ENCODE measurements at regions not wholly inside any gene's neighbourhood (a gene's known extent, or its start where the extent isn't known, plus 50 kb on each side); places are given as distances from the start of the nearest gene placed in this dataset.

DNA sequence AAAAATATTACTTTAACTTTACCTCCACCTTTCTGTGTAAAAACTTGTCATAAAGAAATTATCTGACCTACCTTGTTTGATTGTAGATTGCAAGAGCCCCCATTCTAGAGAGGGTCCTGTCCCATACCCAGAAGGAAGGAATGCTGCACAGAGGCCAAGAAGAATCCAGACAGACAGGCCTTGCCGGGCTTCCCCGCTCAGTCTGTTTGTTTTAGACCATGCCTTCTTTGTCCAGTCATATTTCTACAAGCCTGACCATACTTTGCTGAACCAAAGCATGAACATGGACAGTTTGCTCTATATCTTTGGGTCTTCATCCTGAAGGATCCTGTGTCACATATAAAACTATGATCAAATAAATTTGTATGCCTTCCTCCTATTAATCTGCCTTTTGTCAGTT is 95.8 kb upstream of the MYCBP2 start:
- no peak for DNase-seq

DNA sequence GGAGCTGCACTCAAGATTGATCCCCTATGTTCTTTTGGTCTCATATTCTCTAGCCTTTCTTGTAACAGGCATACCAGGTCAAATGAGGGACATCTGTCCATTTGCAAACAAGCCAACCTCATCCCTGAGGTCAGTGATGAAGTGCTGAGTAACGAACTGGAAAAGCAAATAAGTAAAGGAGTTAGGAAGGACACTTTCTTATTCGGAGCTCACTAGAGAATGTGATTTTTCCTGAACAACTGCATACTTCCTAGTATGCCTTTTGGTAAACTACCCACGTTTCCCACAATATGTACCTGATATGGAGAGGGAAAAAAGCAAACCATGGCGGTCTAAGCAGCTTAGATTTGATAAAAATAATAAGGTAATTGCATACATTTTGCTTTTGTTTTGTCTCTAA is 91.0 kb upstream of the MYCBP2 start:
- DNase-seq = no peak

- no peak for DNase-seq
Observed at GRCh38 chr13:77416666-77417212, 89.8 kb upstream of the MYCBP2 start.

GRCh38 chr13:77415253-77416071 is 88.6 kb upstream of the MYCBP2 start:
- no peak for DNase-seq

GRCh38 chr13:77412860-77413259 is 86.0 kb upstream of the MYCBP2 start:
- no peak for DNase-seq

GRCh38 chr13:77412116-77412635 is 85.3 kb upstream of the MYCBP2 start:
- no peak for DNase-seq

DNA sequence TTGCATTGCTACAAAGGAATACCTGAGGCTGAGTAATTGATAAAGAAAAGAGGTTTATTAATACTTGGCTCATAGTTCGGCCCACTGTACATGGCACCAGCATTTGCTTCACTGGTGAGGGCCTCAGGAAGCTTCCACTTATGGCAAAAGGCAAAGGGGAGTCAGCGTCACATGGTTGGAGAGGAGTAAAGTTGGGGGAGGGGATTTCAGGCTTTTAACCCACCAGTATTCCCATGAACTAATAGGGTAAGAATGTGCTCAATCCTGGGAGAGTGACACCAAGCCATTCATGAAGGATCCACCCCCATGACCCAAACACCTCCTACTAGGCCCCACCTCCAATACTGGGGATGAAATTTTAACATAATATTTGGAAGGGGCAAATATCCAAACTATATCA is 82.5 kb upstream of the MYCBP2 start:
- no peak for DNase-seq

DNA sequence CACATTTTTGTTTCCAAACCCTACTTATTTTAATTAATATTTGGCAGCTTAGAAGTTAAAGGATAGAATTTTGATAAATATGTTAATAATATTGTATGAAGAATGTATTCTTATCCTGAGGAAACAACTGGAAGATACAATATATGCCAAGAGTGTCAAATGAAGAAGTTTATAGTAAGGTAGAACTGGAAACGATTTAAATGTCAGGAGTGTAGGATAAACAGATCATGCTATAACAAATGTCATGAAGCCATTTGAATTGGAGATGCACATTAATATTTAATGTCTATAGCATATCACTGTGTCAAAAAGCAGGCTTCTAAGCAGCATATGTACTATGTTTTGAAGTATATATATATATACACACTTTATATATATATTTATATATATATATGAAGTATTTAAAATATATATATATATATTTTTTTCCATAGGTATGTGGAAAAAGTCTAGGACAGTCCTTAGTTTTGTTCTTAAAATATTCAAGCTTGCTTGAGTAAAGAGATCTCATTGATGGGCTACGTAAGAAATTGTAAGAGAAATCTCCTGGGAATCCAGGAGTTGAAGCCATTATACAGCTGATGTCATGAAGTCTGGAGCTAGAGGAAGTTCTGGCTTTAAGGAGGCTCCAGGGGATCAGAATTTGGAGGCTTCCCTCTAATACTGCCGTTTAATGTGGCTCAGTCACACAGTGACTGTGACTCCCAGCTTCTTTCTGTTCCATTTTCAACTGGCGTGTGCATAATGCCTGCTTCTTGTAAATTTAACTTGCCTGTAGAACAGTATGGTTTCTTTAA is 79.9 kb upstream of the MYCBP2 start:
- DNase-seq = no peak

DNA sequence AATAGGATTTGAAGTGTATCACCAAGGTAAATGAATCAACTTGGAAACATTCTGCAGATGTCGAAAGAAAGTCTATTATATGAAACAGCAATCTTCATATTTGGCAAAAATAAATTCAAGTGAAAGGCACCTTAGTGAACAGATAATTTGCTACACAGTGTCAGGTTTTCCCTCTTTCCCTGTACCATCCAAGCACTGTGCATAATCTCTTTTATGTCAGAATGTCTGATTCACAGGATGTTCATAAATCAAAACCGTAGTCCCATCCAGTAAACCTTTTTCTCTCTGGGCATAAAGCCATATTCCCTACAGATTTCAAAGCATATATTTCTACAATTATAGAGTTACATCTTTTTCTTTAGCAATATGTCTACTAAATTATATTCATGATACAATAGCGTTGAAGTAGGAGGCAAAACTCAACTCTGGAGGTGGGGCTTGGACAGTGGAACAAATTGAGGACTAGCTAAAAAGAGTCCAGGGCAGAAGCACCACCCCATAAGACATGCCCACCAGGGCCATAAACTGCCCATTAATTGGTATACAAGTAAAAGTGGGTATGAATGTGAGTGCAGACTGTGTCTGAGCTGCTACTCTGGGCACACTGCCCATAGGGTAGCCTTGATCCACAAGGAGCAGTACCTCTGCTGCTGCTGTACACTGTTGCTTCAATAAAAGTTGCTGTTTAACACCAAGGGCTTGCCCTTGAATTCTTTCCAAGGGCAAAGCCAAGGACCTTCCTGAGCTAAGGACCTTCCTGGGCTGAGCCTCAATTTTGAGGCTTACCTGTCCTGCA is 72.1 kb upstream of the MYCBP2 start:
- DNase-seq = no peak

DNA sequence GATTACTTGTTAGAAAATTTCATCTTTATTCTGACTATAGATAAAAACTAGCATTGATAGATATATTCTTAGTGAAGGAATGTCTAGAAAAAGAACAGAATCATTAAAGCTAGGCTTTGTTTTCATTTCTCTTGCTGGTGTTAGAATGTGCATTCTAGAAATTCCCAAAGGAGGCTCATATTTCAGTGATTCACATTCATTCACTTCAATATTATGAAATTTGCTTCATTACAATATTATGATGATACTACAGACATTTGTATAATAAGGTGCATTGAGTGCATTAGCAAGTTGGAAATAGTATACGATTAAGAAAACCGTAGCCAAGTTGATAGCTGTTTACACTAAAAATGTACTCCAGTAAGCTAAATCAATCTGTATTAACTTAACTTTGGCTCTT is 70.7 kb upstream of the MYCBP2 start:
- DNase-seq = peak; percentile 47

DNA sequence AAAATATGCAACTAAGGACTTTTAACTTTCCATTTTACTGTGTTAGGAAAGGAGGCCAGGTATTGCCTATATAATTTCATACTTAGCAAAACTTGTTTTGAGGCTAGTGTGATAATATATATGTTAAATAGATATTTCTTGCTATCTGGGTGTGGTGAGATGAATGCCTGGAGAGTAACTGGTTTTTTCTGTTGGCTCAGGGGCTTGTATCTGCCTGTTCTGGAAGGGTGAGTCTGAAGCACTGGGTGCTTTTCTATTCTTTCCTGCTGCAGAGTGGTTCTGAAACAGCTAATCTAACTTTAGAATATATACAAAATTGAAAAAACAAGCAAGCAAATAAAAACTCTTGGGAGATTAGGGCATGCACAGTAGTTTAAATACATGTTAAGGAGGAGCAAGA is 64.6 kb upstream of the MYCBP2 start:
- no peak for DNase-seq

DNA sequence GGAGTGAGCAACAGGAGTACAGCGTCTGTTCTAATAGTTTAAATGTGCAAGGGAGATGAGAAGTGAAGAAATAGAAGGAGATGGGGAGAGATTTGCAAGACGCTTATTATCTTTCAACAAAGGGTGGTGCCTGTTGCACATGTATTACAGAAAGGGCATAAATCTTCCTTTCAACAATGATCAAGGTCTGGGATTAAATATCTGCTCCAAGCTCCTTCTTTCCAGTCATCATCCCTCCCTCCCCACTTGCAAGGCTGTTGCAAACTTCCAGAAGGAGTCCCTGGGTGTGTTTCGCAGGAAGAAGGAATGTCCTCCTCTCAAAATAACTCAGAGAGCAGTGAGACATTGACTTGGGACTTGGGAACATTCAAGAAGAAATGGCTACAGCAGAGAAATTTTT is 63.5 kb upstream of the MYCBP2 start:
- DNase-seq = peak; percentile 13

- DNase-seq = no peak
Observed at GRCh38 chr13:77389625-77390000, 62.7 kb upstream of the MYCBP2 start.

DNA sequence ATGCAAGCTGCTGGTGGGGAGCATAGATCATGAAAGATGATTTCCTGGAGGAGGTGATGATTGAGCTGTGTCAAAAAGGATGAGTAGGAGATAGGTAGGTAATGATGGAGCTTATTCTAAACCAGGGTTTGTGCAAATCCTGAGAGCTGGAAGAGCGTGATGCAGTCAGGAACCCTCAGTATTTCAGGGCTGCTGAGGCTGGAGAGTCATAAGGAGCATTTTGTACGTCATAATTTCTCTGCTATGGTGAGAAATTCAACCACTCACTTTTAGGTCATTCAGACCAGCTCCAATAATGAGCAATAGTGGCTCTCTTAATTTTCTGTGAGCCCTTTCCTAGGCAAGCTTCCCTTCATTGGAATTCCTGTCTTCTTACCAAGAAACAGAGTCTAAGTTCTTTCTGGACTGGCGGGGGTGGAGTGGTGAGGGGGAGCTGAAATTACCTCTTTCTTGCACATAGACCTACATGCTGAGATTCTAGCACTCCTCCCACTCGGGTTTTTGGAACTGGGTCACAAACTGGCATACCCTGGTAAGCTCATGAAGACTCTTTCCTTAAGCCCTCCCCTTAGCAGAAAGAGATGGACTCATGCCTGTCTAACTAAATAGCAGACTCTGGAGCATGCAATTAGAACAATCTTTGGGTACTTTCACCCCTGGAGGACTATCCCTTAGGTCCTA is 62.2 kb upstream of the MYCBP2 start:
- no peak for DNase-seq

- no peak for DNase-seq
Observed at GRCh38 chr13:77387607-77388200, 60.8 kb upstream of the MYCBP2 start.

- DNase-seq = peak; percentile 84
Observed at GRCh38 chr13:77386880-77387606, 60.1 kb upstream of the MYCBP2 start.

- DNase-seq = peak; percentile 15
Observed at GRCh38 chr13:77386046-77386445, 59.2 kb upstream of the MYCBP2 start.

DNA sequence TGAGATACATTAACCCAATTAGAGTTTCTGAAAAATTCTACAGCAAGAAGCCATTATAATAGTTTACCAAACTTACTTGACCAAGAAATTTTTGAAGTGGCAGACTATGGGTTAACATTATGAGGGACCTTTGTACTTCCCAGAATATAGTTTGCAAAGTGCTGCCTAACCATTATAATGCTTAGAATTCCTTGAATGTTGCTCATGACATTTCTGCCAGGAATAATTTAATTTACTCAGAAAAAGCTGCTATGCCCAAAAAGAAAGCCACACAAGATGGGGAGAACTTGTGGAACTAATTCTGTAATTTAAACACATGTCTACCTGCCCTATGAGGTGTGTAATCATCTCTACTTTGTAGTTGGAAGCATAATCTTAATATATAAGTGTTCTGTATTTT is 58.1 kb upstream of the MYCBP2 start:
- DNase-seq = peak; percentile 48

GRCh38 chr13:77383097-77383496 is 56.2 kb upstream of the MYCBP2 start:
- no peak for DNase-seq

DNA sequence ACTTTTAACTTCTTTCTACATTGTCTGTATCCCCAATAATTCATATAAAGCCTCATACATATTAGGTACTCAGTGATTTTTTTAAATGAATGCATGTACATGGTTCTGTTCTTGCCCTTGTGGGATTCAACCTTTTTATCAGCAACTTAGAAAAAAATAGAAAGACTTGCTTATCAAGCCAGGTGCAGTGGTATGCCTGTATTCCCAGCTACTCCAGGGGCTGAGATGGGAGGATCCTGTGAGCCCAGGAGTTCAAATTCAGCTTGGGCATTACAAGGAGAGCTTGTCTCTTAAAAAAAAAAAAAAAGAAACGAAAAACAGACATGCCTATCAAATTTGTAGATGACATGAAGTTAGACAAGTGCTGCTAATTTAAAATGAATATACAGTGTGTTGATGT is 54.2 kb upstream of the MYCBP2 start:
- DNase-seq = no peak

GRCh38 chr13:77379508-77379907 is 52.6 kb upstream of the MYCBP2 start:
- DNase-seq = no peak
